Kasumi-1 (cell line): ENCODE measurements at regions not wholly inside any gene's neighbourhood (a gene's known extent, or its start where the extent isn't known, plus 50 kb on each side); places are given as distances from the start of the nearest gene placed in this dataset.
A peak's percentile ranks its signal among the peaks of the same experiment; 100 is the strongest.
"Not testable (repeated sequence)": the region's sequence is repeated elsewhere in the genome, so short reads cannot be mapped to it uniquely, and the experiment has no call there.

Source experiments
- DNase-seq, 2 experiments: peaks; one replicate each; lab custom pipeline; 2025; lab: John Stamatoyannopoulos, UW

DNA sequence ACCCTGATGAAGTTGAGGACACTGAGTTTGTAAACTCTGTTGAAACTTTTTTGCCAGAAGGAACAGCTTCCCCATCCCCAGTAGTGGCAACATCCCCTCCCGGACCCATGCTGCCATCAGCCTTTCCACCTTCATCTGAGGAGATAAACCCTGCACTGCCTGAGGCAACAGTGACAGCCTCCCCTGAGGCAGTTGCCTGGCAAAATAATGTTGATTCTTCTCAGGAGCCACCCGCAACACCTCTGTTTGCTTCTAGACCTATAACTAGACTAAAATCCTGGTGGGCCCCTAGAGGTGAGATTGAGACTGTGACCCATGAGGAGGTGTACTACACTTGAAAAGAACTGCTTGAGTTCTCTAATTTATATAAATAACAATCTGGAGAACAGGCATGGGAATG is 597.6 kb upstream of the NR3C2 start:
- DNase-seq = not testable (repeated sequence)

DNA sequence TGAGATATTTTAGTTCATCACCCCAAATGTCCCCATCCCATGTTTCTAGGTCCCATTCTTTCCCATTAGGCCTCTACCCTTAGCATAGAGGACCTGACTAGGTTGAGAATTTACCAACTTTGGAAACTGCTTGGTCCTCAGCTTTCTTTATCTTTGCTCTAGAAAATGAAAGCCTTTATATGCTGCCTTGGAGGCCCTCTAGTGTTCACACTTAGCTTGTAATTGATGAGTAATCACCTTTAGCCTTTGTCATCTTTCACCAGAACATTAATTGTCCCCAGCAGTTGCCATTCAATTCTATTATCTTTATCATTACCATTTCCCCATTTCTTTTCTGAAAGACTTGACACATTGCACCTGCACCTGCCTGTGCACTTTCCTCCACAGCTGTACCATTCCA is 589.2 kb upstream of the NR3C2 start:
- DNase-seq = peak; percentile 66 to 82

DNA sequence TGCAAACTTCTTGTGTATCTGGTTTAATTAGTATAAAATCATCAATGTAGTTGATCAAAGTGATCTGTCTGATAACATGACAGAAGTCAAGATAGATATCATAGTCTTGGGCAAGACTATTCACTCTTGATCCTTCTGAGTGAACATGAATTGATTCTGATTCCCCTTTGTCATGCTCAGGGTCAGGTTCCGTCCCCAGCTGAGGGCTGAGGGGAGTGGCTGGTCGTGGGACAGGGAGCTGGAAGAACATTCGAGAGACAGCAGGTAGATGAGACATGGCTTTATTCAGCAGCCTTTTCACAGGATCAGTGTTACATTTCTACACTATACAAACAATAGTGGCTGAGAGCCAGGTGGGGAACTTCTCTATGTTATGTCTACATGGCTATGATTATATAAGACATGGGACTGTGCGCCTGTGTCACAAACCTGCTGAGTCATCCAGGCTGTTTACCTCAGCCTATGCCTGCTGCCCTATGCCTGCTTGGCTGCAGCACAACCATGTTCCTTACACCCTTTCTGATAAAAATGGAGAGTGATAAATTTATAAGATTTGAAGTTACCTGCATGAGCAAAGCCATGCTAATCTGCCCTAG is 586.9 kb upstream of the NR3C2 start:
- DNase-seq = no peak

DNA sequence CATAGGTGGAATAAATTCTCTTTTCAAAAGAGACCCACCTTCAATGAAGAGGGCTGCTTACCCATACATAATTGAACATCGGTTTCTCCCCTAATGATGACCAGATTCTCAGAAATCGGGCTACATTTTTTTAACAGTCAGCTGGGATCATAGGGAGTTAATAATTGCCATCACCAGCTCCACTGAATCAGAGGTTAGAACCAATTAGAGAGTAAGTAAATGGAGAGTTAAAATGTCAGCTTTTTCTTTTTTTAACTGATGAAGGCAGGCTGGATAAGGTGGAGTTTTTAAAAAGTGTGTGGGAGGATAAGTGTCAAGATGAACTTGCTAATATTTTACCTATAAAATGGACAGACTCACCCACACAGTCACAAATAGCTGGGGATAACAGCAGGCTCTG is 584.5 kb upstream of the NR3C2 start:
- no peak for DNase-seq

DNA sequence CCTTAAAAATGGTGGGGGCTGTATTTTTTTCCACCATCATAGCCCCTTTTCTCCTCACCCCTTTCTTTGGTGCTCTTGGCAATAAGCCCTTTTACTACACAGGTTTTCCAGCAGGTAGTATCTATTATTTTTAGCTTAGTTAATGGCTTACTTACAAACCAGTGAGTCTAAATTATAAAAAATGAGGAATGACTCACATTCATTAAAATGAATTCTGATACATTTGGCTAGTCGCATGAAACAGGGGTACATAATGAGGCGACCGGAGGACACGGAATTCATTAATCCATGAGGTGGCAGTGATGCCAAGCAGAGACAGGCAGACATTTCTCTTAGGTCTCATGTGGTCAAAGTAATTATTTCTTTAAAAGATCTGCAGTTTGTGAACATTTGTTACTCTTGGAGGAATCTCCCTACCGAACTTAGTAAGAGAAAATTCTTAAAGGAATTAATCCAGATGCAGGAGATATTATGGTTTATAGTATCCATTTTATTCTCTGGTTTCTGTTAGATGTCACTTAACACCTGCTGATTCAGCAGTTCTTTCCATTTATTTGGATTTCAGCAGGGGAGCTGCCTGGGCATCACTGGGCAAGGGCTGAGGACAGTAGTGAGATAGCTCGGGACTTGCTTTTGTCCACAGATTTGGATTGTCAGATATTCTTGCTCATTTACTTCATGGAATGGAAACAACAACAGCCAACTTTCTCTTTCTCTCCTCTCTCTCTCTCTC is 575.0 kb upstream of the NR3C2 start:
- DNase-seq = no peak

DNA sequence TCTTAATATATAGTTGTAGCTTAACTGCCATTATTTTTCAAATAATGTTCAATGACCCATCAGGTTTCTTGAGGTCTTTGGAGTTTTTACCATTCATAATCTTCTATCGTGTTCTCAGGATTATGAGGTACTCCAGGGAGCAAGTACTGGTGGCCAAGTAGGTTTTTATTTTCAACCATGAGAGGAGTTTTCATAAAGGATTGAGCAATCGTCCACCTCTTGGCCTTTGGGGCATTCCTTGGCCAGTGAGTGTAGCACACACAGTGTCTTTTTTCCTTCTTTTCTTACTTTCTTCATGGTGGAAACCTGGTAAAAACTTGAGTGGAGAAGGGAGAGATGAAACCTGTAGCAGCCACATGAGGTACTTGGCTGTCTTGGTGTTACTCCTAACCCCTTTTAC is 567.0 kb upstream of the NR3C2 start:
- DNase-seq = no peak

DNA sequence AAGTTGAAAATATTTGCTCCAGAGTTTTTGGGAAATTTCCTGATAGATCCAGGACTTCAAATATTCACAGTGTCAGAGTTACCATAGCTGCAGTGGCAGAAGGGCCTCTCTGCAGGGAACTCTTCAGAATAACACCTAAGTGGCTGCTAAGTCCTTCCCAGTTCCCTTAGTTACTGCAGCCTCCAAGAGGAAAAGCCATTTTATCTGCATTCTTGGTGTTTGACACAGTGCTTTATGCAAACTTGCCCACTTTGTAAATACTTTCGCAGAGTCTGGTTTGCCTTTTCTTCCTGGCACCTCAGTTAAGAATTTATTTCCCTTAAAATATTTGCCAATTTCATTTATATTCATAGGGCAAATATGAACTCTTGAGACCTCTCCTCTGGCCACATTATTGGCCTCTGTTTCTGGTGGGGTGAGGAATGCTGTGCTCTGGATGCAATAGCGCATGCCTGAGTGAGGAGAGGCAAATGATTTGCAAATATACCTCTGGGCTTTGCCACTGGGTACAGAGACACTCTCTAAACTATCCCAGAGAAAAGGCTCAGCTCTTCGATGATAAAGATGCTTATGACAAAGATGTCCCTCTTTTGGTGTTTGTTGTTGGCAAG is 566.3 kb upstream of the NR3C2 start:
- DNase-seq = no peak

DNA sequence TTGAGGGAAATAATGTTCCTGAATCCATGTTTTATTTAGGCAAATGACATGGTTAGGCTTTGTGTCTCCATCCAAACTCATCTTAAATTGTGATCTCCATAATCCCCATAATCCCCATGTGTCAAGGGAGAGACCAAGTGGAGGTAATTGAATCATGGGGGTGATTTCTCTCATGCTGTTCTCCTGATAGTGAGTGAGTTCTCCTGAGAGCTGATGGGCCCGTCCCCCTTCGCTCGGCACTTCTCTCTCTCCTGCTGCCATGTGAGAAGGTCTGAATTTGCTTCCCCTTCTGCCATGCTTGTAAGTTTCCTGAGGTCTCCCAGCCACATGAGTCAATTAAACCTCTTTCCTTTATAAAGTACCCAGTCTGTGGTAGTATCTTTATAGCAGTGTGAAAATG is 563.0 kb upstream of the NR3C2 start:
- DNase-seq = no peak

DNA sequence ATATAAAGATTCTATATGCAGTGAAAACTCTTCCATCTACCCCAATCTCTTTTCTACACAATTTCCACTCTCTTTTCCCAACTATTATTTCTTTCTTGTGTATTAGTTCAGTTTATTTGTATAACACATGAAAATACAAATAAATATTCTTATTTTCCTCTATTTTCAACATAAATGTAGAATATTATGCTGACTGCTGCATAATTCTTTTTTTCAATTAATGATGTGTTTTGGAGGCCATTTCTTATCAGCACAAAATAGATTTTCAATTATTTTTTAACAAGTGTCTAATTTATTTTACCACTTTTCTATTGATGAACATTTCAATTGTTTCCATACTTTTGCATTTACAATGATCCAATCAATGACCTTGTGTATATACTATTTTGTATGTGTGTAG is 557.7 kb upstream of the NR3C2 start:
- no peak for DNase-seq

DNA sequence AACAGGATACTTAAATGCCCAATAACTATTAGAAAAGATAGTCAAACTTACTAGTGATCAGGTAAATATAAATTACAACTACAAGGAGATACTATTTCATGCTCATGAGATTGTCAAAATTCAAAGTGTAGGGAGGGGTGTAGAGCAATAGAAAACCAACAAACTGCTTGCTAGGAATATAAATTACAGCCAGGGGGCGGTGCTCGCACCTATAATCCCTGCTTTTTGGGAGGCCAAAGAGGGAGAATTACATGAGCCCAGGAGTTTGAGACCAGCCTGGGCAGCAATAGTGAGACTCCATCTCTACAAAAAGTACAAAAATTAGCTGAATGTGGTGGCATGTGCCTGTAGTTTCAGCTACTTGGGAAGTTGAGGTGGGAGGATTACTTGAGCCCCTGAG is 556.5 kb upstream of the NR3C2 start:
- peak; percentile 3 to 18 for DNase-seq

DNA sequence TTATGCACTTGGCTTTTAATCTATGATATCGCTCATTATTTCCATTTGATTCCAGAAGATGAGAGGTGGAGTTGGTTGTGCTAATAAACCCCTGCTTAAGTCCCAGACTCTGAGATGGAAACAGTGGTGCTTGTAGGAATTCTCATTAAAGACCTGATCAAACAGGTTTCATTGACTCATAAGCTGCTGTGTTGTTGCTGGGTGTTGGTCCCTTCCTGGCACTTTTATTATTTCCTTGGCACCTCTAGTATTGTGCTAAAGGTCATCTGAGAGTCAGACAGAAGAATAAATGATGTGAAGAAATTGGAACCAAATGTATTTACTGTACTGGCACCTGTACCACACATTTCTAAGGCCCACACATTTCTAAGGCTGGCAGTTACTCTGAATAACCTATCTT is 544.7 kb upstream of the NR3C2 start:
- no peak for DNase-seq

DNA sequence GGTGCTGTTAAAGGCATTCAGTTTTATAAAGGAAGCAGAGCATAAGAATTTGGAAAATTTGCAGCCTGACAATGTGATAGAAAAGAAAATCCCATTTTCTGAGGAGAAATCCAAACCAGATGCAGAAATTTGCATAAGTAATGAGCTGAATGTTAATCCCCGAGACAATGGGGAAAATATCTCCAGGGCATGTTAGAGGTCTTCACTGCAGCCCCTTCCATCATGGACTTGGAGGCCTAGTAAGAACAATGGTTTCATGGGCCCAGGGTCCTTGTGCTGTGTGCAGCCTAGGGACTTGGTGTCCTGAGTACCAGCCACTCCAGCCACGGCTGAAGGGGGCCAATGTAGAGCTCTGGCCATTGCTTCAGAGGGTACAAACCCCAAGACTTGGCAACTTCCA is 542.7 kb upstream of the NR3C2 start:
- no peak for DNase-seq

DNA sequence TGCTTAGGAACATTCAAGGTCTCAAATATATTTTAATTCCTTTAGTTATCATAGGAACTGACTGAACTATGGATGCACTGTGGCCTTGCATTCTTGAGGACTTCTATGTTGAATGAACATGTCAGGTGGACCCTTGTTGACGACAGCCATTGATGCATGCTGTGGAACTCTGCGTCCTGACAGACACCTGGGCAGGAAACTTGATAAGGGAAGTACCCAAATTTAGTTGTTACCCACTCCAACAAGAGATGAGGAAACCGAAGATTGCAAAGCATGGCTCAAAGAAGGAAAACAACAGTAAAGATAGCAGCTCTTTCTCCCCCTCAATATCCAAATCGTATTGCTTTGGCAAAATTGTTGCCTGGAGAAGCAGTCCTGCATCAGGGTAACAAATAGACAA is 540.0 kb upstream of the NR3C2 start:
- DNase-seq = no peak

DNA sequence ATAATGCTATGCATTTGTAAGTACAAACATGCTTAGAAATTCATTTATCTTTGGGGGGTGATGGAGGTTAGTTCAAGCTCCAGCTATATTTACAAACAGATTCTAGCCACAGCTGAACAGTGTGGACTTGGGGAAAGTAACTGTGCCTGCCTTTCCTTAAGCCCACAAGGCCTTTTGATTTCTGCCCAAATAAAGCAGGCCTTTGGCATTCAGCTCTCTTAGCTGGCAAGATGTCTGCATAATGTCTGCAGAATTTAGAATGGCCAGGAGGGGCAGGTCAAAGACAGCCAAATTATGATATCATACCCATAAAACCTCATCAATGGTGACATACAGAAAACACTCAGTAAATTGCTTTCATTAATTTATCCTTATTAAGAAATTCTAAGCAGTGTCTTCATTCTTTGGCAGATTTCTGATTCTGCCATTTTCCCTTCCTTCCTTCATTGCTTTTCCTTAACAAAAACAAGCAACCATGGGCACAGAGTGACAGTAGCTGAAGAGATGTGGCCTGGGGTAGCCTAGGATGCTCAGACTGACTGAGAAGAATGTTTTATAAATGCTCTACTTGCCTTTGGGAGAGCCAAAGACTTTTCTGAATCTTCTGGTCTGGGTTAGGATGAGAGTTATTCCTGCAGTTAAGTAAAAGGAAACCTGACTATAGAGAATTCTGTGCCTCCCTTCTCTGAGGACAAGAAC is 538.7 kb upstream of the NR3C2 start:
- no peak for DNase-seq

DNA sequence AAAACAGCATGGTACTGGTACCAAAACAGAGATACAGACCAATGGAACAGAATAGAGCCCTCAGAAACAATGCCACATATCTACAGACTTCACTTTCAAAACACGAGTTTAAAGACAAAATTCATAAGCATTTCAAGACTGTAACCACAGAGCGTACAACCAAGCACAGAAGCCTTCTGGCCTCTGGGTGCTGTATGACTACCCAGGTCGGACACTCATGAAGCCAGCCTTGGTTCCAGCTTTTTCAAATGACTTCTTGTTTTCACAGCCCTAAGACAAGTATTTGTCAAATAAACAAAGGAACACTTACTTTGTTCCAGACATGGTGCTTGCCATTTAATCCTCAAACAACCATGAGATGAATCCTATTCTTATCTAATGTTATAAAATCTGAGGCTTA is 536.1 kb upstream of the NR3C2 start:
- no peak for DNase-seq

DNA sequence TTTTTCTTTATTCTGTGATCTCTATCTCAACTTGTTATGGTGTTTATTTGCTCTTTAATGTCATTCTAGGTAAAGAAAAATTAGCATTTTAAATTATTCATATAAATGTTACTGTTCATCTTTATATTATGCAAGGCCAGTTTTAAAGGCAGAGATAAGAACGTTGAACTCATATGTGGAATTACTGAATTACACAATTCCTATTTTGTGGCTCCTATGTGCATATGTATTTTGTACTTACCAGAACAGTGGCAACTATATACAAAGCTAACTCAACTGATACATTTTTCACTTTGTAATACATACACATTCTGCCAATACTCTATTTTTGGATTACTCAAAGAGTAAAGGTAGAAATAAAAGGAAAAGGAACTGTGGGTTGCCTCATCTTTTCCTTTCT is 533.2 kb upstream of the NR3C2 start:
- DNase-seq = no peak

DNA sequence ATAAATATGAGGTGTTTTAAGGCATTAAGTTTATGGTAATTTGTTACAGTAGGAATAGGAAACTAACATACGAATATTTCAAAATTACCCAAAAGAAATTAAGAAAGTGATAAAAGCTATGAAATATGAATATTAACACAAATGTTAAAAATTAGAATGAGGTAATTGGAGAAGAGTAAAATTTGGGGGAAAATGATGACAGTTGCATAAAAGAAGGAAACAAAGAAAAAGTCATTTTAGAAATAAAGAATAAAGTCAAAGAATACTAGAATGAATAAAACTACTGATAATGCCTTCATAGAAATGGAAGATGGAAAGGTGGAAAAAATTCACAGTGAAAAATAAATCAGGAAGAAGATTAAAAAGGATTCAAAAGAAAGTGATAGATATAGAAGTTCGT is 522.9 kb upstream of the NR3C2 start:
- DNase-seq = no peak

DNA sequence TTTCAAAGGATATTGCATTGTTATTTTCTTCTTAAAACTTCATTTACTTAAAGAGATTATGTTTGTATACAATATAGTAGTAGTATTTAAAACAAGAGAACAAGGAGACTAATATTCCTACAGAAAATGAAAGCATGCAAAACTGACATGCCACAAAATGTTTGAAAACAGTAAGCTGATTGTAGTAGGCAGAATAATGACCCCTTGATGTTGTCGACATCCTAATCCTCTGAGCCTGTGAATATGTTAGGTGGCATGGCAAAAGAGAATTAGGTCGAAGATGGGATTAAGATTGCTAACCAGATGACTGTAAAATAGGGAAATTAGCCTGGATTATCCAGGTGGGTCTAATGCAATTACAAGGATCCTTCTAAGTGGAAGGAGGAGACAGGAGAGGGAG is 522.2 kb upstream of the NR3C2 start:
- DNase-seq = no peak

DNA sequence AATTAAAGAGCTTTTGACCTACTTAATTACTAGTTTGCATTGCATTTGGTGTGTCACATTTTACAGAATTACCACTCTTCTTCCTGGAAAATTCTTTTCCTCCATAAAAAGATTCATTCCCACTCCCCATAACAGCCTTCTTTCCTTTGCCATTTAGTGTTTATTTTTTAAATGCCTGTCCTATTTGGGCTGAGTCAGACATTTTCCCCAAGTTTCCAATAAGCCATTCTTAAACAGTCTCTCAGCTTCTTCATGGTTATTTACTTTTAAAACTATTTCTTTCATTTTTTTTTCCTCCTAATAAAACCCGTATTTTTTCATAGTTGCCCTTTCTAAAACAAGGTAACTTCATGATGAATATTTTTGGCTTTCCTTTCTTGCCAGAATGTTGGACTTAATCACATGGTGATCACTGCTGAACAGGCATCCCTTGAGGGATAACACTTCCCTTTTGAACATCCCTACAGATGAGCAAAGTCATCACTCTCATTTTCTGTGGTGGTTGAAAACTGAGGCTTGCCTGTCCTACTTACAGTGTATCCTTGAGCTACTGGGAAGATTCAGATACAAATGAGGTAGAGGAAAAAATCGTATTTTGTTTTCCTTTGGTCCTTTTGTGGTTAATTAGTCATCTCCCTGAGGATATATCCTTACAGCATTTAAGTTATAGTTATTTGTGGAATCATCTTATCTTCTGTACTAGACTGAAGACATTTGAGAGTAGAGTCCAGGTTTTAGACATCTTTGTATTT is 520.5 kb upstream of the NR3C2 start:
- DNase-seq = no peak

DNA sequence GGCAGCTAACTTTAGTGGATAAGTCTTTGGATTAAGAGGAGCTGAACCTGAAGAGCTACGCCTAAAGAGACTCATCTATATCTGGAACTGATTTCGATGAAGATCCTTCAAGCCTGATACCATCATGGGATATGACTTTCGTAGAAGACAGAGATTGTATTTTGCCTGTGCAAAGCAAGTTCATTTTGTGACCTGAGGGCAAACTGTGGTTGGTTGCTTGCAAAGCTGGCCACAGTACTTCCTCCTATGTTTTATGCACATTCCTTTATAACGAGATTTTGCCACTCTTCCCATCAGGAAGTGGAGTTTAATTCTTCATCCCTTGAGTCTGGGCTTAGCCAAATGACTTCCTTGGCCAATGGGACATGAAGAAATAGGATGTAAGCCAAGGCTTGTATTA is 519.3 kb upstream of the NR3C2 start:
- DNase-seq = no peak

DNA sequence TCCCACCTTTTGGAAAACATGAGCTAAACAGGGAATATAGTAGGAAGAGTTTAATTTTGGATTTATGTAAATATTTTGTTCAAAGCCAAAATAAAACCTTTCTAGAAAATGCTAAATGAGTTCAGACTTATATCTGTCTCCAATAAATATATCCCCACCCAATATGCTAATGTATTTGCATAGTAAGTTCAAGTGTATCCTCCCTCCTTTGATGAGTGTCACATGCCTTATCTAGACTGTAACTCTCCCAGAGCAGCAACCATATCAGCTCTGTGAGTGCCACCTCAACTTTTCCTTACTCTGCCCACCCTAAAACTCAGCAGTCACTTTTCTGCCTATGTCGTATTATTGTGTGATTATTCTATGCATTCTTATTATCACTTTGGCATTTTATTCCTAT is 516.1 kb upstream of the NR3C2 start:
- no peak for DNase-seq

DNA sequence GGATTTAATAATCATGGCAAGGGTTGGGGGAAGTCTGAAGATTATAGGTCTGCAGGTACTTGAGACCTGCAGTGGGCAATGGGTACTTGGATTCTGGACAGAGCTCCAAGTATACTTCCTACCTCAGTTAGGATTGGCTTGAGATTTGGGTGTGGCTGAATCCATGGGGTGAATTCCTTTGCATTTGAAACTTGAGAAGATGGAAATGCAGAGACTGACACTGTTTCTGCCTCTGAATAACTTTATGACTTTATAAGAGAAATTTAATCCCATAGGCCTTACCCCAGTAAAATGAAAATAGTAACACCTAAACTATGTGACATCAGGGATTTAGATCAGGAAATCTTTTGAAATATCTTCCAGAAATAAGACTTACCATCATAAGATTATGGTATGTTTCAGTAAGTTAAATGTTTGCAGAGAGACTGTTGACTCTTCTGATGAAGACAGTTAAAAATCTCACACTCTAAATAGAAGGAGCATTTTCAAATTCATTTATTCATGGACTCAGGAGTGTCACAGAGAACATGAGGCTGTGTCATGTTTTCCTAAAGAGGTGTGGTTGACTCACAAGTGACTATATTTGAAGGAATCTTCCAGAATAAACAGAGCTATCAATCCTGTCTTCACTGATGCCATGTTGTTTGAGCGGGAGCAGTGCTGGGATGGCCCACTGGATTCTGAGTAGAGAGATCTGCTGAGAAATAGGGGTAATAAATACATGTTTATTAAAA is 513.5 kb upstream of the NR3C2 start:
- no peak for DNase-seq
